ENCODE measurements at regions not wholly inside any gene's neighbourhood (a gene's known extent, or its start where the extent isn't known, plus 50 kb on each side); places are given as distances from the start of the nearest gene placed in this dataset.
A peak's percentile ranks its signal among the peaks of the same experiment; 100 is the strongest.

- in situ Hi-C loops (cut with MboI; ENCODE audit: low sequenced_read_pairs in 4 of 4) (no loop called here), intact Hi-C loops (cut with DNase I; ENCODE audit: low total_unique reads) (loop anchor here (5.0 kb wide), 2 partner anchors 40 to 195 kb away; no protein-coding TSS in a partner anchor)
- no peak for ATAC-seq
- Histone ChIP-seq H3K36me3 (no peaks in the 10 kb centered on the region), H3K27me3 (no peaks in the 10 kb centered on the region), H3K27ac (no peak overlapping the region), H3K4me1 (peaks cover 0 to 16% of the 10 kb centered on the region in 2 donors), H3K4me3 (no peak overlapping the region), H3K9me3 (no peaks in the 10 kb centered on the region)
- DNase-seq, result no peak
- no peak for TF ChIP-seq POLR2A (IDR thresholded peaks at IDR 0.05)
- no peak for TF ChIP-seq CTCF (IDR thresholded peaks at IDR 0.05 in 4 of 5, conservative IDR thresholded peaks at IDR 0.05 in 1 of 5)
Observed at GRCh38 chr1:221847676-221848075, 105.8 kb upstream of the DUSP10 start.

- intact Hi-C loops (cut with DNase I; ENCODE audit: low total_unique reads), result loop anchor here (2.0 to 5.0 kb wide), 3 partner anchors 41 to 196 kb away; partner anchors contain the start of gene DUSP10
- peak; percentile 92 to 93 for ATAC-seq
Observed at GRCh38 chr1:221845650-221846371, 103.9 kb upstream of the DUSP10 start.

GRCh38 chr1:221841983-221842335 lies 100.1 kb upstream of the DUSP10 start:
- DNase-seq (no peak), ATAC-seq (no peak)
- Histone ChIP-seq H3K4me3 (no peak overlapping the region), H3K9me3 (no peaks in the 10 kb centered on the region), H3K36me3 (no peaks in the 10 kb centered on the region), H3K27ac (no peak overlapping the region), H3K4me1 (peaks cover 0 to 14% of the 10 kb centered on the region in 2 donors), H3K27me3 (no peaks in the 10 kb centered on the region)
- intact Hi-C loops (cut with DNase I; ENCODE audit: low total_unique reads), result no loop called here
- in situ Hi-C loops (cut with MboI; ENCODE audit: low sequenced_read_pairs in 4 of 4), result no loop called here
- TF ChIP-seq CTCF (IDR thresholded peaks at IDR 0.05 in 4 of 5, conservative IDR thresholded peaks at IDR 0.05 in 1 of 5) (no peak), POLR2A (IDR thresholded peaks at IDR 0.05) (no peak)

More at GRCh38 chr1:221845650-221846371, 103.9 kb upstream of the DUSP10 start:
- Histone ChIP-seq H3K4me3 (peak overlapping the region in 1 of 4 donors; percentile 9), H3K4me1 (peaks cover 0 to 16% of the 10 kb centered on the region in 2 donors), H3K27ac (peak overlapping the region; percentile 33 to 70 (median 54)), H3K9me3 (no peaks in the 10 kb centered on the region), H3K27me3 (no peaks in the 10 kb centered on the region), H3K36me3 (no peaks in the 10 kb centered on the region)
- peak; percentile 33 to 62 for DNase-seq
- no peak for TF ChIP-seq POLR2A (IDR thresholded peaks at IDR 0.05)
- no peak for TF ChIP-seq CTCF (IDR thresholded peaks at IDR 0.05 in 4 of 5, conservative IDR thresholded peaks at IDR 0.05 in 1 of 5)
- in situ Hi-C loops (cut with MboI; ENCODE audit: low sequenced_read_pairs in 4 of 4), result no loop called here

- Histone ChIP-seq H3K27ac (peak overlapping the region in 3 of 4 donors; percentile 19 to 57 (median 31)), H3K27me3 (no peaks in the 10 kb centered on the region), H3K36me3 (no peaks in the 10 kb centered on the region), H3K4me1 (peaks cover 0 to 8% of the 10 kb centered on the region in 2 donors), H3K9me3 (no peaks in the 10 kb centered on the region), H3K4me3 (no peak overlapping the region)
- in situ Hi-C loops (cut with MboI; ENCODE audit: low sequenced_read_pairs in 4 of 4), result no loop called here
- DNase-seq, result no peak
- peak in 1 of 2 donors; percentile 41 for ATAC-seq
- intact Hi-C loops (cut with DNase I; ENCODE audit: low total_unique reads), result no loop called here
- no peak for TF ChIP-seq POLR2A (IDR thresholded peaks at IDR 0.05)
- no peak for TF ChIP-seq CTCF (IDR thresholded peaks at IDR 0.05 in 4 of 5, conservative IDR thresholded peaks at IDR 0.05 in 1 of 5)
Observed at GRCh38 chr1:221841251-221841982, 99.5 kb upstream of the DUSP10 start.
